RWPE1 (cell line): ENCODE measurements at regions not wholly inside any gene's neighbourhood (a gene's known extent, or its start where the extent isn't known, plus 50 kb on each side); places are given as distances from the start of the nearest gene placed in this dataset.
"Not testable (repeated sequence)": the region's sequence is repeated elsewhere in the genome, so short reads cannot be mapped to it uniquely, and the experiment has no call there.

Source experiments
- CTCF ChIA-PET: fragments of 350-600 bp; sonication (Branson Sonifier 250); formaldehyde crosslinking; extraction: SDS; loops from one replicate; lab custom pipeline; 2021; lab: Yijun Ruan, JAX
- POLR2A ChIA-PET: fragments of 400-600 bp; formaldehyde crosslinking; extraction: SDS; loops from one replicate; lab custom pipeline; 2020; ENCODE audit warnings: antibody characterized with exemption; ENCODE audit not compliant: low non-redundant PET; lab: Yijun Ruan, JAX
- DNase-seq: peaks from one replicate; pipeline ENCODE4 v3.0.0; 2012; ENCODE audit warnings: low spot score
- H3K27ac ChIP-seq: fragments of 450-650 bp; 2 replicates; pipeline ENCODE4 v1.5.1; 2017
- CTCF ChIP-seq: fragments of 450-650 bp; conservative IDR thresholded peaks from 2 replicates; pipeline ENCODE4 v1.5.1; 2017; ENCODE audit warnings: low read depth, mild to moderate bottlenecking

DNA sequence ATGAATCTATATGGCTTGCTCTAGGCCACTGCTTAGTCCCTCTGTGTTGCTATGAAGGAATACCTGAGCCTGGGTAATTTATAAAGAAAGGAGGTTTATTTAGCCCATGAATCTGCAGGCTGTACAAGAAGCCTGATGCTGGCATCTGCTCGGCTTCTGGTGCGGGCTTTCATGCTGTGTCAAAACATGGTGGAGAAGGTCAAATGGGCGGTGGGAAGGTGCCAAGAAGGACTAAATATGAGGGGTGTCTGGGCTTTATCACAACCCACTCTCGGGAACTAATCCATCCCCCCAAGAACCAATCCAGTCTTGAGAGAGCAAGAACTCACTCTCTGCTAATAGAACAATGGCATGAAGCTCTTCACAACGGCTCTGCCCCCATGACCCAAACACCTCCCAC lies 481.6 kb downstream of the EIPR1 start:
- no peak for DNase-seq
- TF ChIP-seq CTCF, result no peak
- POLR2A ChIA-PET, result no interaction called here
- H3K27ac ChIP-seq, result no peak overlapping the region
- CTCF ChIA-PET, result no interaction called here

GRCh38 chr2:2894011-2894410 lies 483.6 kb downstream of the EIPR1 start:
- CTCF ChIA-PET, DNase-seq, POLR2A ChIA-PET, H3K27ac ChIP-seq: not testable (repeated sequence)

GRCh38 chr2:2892892-2893291 lies 484.7 kb downstream of the EIPR1 start:
- H3K27ac ChIP-seq, result no peak overlapping the region
- no peak for TF ChIP-seq CTCF
- no peak for DNase-seq
- ChIA-PET CTCF (no interaction called here), POLR2A (no interaction called here)

GRCh38 chr2:2892378-2892777 lies 485.2 kb downstream of the EIPR1 start:
- DNase-seq, result no peak
- CTCF ChIA-PET, result interaction anchor here (0.7 kb wide), 1 partner anchor 12 kb away, joined by 3 read pairs; no protein-coding TSS in a partner anchor
- H3K27ac ChIP-seq, result no peak overlapping the region
- POLR2A ChIA-PET, result no interaction called here
- TF ChIP-seq CTCF, result no peak

DNA sequence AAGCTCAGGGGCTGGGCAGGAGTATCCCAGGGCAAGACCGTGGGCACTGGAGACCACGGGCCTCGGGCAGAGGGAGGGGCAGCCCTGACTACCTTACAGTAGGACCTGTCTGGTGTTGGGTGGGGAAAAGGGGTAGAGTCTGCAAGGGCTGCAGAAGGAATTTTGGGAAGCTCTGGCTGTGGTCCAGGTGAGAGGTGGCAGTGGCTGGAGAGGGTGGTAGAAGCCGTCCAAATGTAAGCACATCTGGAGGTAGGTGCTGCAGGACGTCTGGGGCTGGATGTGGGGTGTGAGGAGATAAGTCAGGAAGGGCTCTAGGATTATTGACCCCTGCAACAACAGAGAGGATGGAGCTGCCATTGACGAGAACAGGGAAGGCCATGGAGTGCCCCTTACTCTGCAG lies 486.7 kb downstream of the EIPR1 start:
- H3K27ac ChIP-seq, result no peak overlapping the region
- no peak for DNase-seq
- POLR2A ChIA-PET, result no interaction called here
- TF ChIP-seq CTCF, result no peak
- CTCF ChIA-PET, result no interaction called here

- DNase-seq, result no peak
- POLR2A ChIA-PET, result no interaction called here
- TF ChIP-seq CTCF, result no peak
- CTCF ChIA-PET, result no interaction called here
- no peak overlapping the region for H3K27ac ChIP-seq
Measured at GRCh38 chr2:2890246-2890645, 487.4 kb downstream of the EIPR1 start.

GRCh38 chr2:2889646-2890045 lies 488.0 kb downstream of the EIPR1 start:
- no peak overlapping the region for H3K27ac ChIP-seq
- no peak for DNase-seq
- POLR2A ChIA-PET, result no interaction called here
- CTCF ChIA-PET, result interaction anchor here (0.6 kb wide), 1 partner anchor 1035 kb away, joined by 3 read pairs; no protein-coding TSS in a partner anchor
- TF ChIP-seq CTCF, result no peak
